ENCODE measurements at regions not wholly inside any gene's neighbourhood (a gene's known extent, or its start where the extent isn't known, plus 50 kb on each side); places are given as distances from the start of the nearest gene placed in this dataset.

- no peak for DNase-seq (ENCODE audit: low read depth, low spot score)
- no peak overlapping the region for H3K4me3 Mint-ChIP-seq
- no peak overlapping the region for H3K27ac Mint-ChIP-seq (ENCODE audit: unreplicated experiment)
- H3K9me3 Mint-ChIP-seq = peaks cover 2% of the 10 kb centered on the region
- H3K36me3 Mint-ChIP-seq (ENCODE audit: low read depth) = no peaks in the 10 kb centered on the region
- TF ChIP-seq CTCF (conservative IDR thresholded peaks at IDR 0.05) = no peak
- peaks cover 36% of the 10 kb centered on the region for H3K4me1 Mint-ChIP-seq
- H3K27me3 Mint-ChIP-seq (ENCODE audit: low read depth) = no peaks in the 10 kb centered on the region
Measured at GRCh38 chr9:78775211-78775610, 478.3 kb downstream of the PSAT1 start.

- Mint-ChIP-seq H3K4me3 (no peak overlapping the region), H3K4me1 (peaks cover 38% of the 10 kb centered on the region), H3K9me3 (peaks cover 2% of the 10 kb centered on the region), H3K36me3 (ENCODE audit: low read depth) (no peaks in the 10 kb centered on the region), H3K27ac (ENCODE audit: unreplicated experiment) (no peak overlapping the region), H3K27me3 (ENCODE audit: low read depth) (no peaks in the 10 kb centered on the region)
- DNase-seq (ENCODE audit: low read depth, low spot score) = no peak
- TF ChIP-seq CTCF (conservative IDR thresholded peaks at IDR 0.05) = no peak
Measured at GRCh38 chr9:78775696-78776295, 478.9 kb downstream of the PSAT1 start.

GRCh38 chr9:78777747-78778146 is 480.8 kb downstream of the PSAT1 start:
- Mint-ChIP-seq H3K4me1 (peaks cover 42% of the 10 kb centered on the region), H3K36me3 (ENCODE audit: low read depth) (no peaks in the 10 kb centered on the region), H3K4me3 (no peak overlapping the region), H3K27me3 (ENCODE audit: low read depth) (no peaks in the 10 kb centered on the region), H3K27ac (ENCODE audit: unreplicated experiment) (no peak overlapping the region), H3K9me3 (peaks cover 4% of the 10 kb centered on the region)
- TF ChIP-seq CTCF (conservative IDR thresholded peaks at IDR 0.05) = no peak
- no peak for DNase-seq (ENCODE audit: low read depth, low spot score)

- no peak for DNase-seq (ENCODE audit: low read depth, low spot score)
- Mint-ChIP-seq H3K9me3 (peaks cover 4% of the 10 kb centered on the region), H3K27ac (ENCODE audit: unreplicated experiment) (no peak overlapping the region), H3K4me3 (no peak overlapping the region), H3K27me3 (ENCODE audit: low read depth) (no peaks in the 10 kb centered on the region), H3K4me1 (peaks cover 42% of the 10 kb centered on the region), H3K36me3 (ENCODE audit: low read depth) (no peaks in the 10 kb centered on the region)
- TF ChIP-seq CTCF (conservative IDR thresholded peaks at IDR 0.05) = no peak
Measured at GRCh38 chr9:78778318-78778717, 481.4 kb downstream of the PSAT1 start.

- no peaks in the 10 kb centered on the region for H3K27me3 Mint-ChIP-seq (ENCODE audit: low read depth)
- no peaks in the 10 kb centered on the region for H3K36me3 Mint-ChIP-seq (ENCODE audit: low read depth)
- no peak overlapping the region for H3K4me3 Mint-ChIP-seq
- peak overlapping the region; percentile 31 for H3K27ac Mint-ChIP-seq (ENCODE audit: unreplicated experiment)
- DNase-seq (ENCODE audit: low read depth, low spot score) = no peak
- TF ChIP-seq CTCF (conservative IDR thresholded peaks at IDR 0.05) = no peak
- peaks cover 4% of the 10 kb centered on the region for H3K9me3 Mint-ChIP-seq
- H3K4me1 Mint-ChIP-seq = peaks cover 42% of the 10 kb centered on the region
Measured at GRCh38 chr9:78778861-78779374, 482.0 kb downstream of the PSAT1 start.

Measured in neural crest cell (in vitro differentiated cells).